Common myeloid progenitor, CD34-positive (primary cell): ENCODE measurements at regions not wholly inside any gene's neighbourhood (a gene's known extent, or its start where the extent isn't known, plus 50 kb on each side); places are given as distances from the start of the nearest gene placed in this dataset.
"Not testable (repeated sequence)": the region's sequence is repeated elsewhere in the genome, so short reads cannot be mapped to it uniquely, and the experiment has no call there.

Experiments
- CTCF ChIA-PET: fragments of 350-600 bp; sonication (Branson Sonifier 250); formaldehyde crosslinking; loops from one replicate; lab custom pipeline; 2021; ENCODE audit warnings: antibody characterized with exemption; lab: Charles Lee
- POLR2A ChIA-PET: fragments of 350-600 bp; sonication (Branson Sonifier 250); formaldehyde crosslinking; loops from one replicate; lab custom pipeline; 2021; ENCODE audit warnings: antibody characterized with exemption; lab: Charles Lee
- DNase-seq, 3 donors: peaks; one replicate each; pipeline versions ENCODE4 v3.0.0 to v3.0.0-alpha.2; 2013
- H3K27ac ChIP-seq, 2 experiments: 1 replicate in 1 of 2; 2 replicates in 1 of 2; pipeline ENCODE4 v1.7.0; 2013; ENCODE audit warnings: inconsistent platforms in 2 of 2, low read length in 2 of 2, mild to moderate bottlenecking in 2 of 2, low read depth in 1 of 2, moderate library complexity in 1 of 2; ENCODE audit not compliant: severe bottlenecking in 2 of 2, insufficient read depth in 1 of 2, poor library complexity in 1 of 2
- H3K27me3 ChIP-seq, 5 experiments: replicated peaks in 2 of 5; 1 replicate in 3 of 5; 2 replicates in 2 of 5; pipeline versions ENCODE4 v1.6.1 to v1.7.0; 2013; ENCODE audit warnings: low read length in 4 of 5, mild to moderate bottlenecking in 2 of 5, moderate library complexity in 2 of 5, inconsistent platforms in 1 of 5; ENCODE audit not compliant: insufficient read depth in 5 of 5, control insufficient read depth in 4 of 5
- H3K36me3 ChIP-seq, 4 experiments: 1 replicate in 2 of 4; 2 replicates in 2 of 4; pipeline versions ENCODE4 v1.6.1 to v1.7.0; 2013; ENCODE audit warnings: low read length in 3 of 4, control low read depth in 1 of 4, mild to moderate bottlenecking in 1 of 4; ENCODE audit not compliant: control insufficient read depth in 4 of 4, insufficient read depth in 4 of 4
- H3K4me1 ChIP-seq, 4 experiments: 1 replicate in 3 of 4; 2 replicates in 1 of 4; pipeline versions ENCODE4 v1.6.1 to v1.7.1; 2013; ENCODE audit warnings: low read length in 3 of 4, mild to moderate bottlenecking in 3 of 4, control low read depth in 1 of 4, inconsistent platforms in 1 of 4, moderate library complexity in 1 of 4; ENCODE audit not compliant: control insufficient read depth in 4 of 4, insufficient read depth in 4 of 4; ENCODE audit errors: control extremely low read depth in 1 of 4
- H3K4me3 ChIP-seq, 7 experiments: 1 replicate in 4 of 7; 2 replicates in 3 of 7; pipeline versions ENCODE4 v1.5.1 to v1.7.0; 2013; ENCODE audit warnings: mild to moderate bottlenecking in 7 of 7, low read length in 6 of 7, moderate library complexity in 6 of 7, inconsistent platforms in 2 of 7, low read depth in 2 of 7, control low read depth in 1 of 7; ENCODE audit not compliant: insufficient read depth in 4 of 7, control insufficient read depth in 1 of 7; ENCODE audit errors: extremely low read depth in 1 of 7
- H3K9me3 ChIP-seq, 5 experiments: 1 replicate in 4 of 5; 2 replicates in 1 of 5; pipeline versions ENCODE4 v1.6.1 to v1.7.1; 2013; ENCODE audit warnings: low read length in 4 of 5, mild to moderate bottlenecking in 2 of 5, inconsistent platforms in 1 of 5, low read depth in 1 of 5, moderate library complexity in 1 of 5; ENCODE audit not compliant: control insufficient read depth in 4 of 5, insufficient read depth in 2 of 5; ENCODE audit errors: control extremely low read depth in 1 of 5
- WGBS: methylation state at CpG from one replicate; pipeline ENCODE4 v1.1.5; 2013; ENCODE audit not compliant: insufficient coverage; 5-methylcytosine and 5-hydroxymethylcytosine counted together

GRCh38 chr6:6091608-6092002 lies 84.9 kb upstream of the NRN1 start:
- CTCF ChIA-PET: no interaction called here
- no peaks in the 10 kb centered on the region for H3K4me1 ChIP-seq
- H3K4me3 ChIP-seq: no peak overlapping the region
- H3K27me3 ChIP-seq: peaks cover 0 to 3% (median 2%) of the 10 kb centered on the region in 5 experiments
- H3K27ac ChIP-seq: no peak overlapping the region
- POLR2A ChIA-PET: no interaction called here
- no peak for DNase-seq
- no CpG with 5 or more reads among the region's 2 CpGs for WGBS
- no peaks in the 10 kb centered on the region for H3K36me3 ChIP-seq
- H3K9me3 ChIP-seq: peaks cover 0 to 2% (median 0%) of the 10 kb centered on the region in 5 experiments

- WGBS: 100% methylated on average over 5 of the region's 5 CpGs
- Histone ChIP-seq H3K27ac (no peak overlapping the region), H3K9me3 (peaks cover 0 to 2% (median 0%) of the 10 kb centered on the region in 5 experiments), H3K4me1 (no peaks in the 10 kb centered on the region), H3K4me3 (no peak overlapping the region), H3K36me3 (no peaks in the 10 kb centered on the region), H3K27me3 (peaks cover 0 to 3% (median 2%) of the 10 kb centered on the region in 5 experiments)
- ChIA-PET CTCF (no interaction called here), POLR2A (no interaction called here)
- no peak for DNase-seq
Observed at GRCh38 chr6:6090861-6091607, 84.3 kb upstream of the NRN1 start.

GRCh38 chr6:6085928-6086668 lies 79.4 kb upstream of the NRN1 start:
- CTCF ChIA-PET: interaction anchor here (0.9 kb wide), 1 partner anchor 29 kb away, joined by 3 read pairs; no protein-coding TSS in a partner anchor
- no peak for DNase-seq
- POLR2A ChIA-PET: no interaction called here

GRCh38 chr6:6080975-6081374 lies 74.2 kb upstream of the NRN1 start:
- H3K27ac ChIP-seq: no peak overlapping the region
- no peaks in the 10 kb centered on the region for H3K4me1 ChIP-seq
- peaks cover 0 to 4% (median 2%) of the 10 kb centered on the region in 5 experiments for H3K27me3 ChIP-seq
- ChIA-PET CTCF (no interaction called here), POLR2A (no interaction called here)
- no peak overlapping the region for H3K4me3 ChIP-seq
- 96% methylated on average over 3 of the region's 4 CpGs for WGBS
- peaks cover 0 to 13% (median 0%) of the 10 kb centered on the region in 5 experiments for H3K9me3 ChIP-seq
- H3K36me3 ChIP-seq: no peaks in the 10 kb centered on the region
- peak in 1 of 3 donors; percentile 6 for DNase-seq

More at GRCh38 chr6:6085928-6086668, 79.4 kb upstream of the NRN1 start:
- no peak overlapping the region for H3K27ac ChIP-seq
- H3K4me3 ChIP-seq: no peak overlapping the region
- no CpG with 5 or more reads among the region's 4 CpGs for WGBS
- no peaks in the 10 kb centered on the region for H3K4me1 ChIP-seq
- peaks cover 0 to 15% (median 0%) of the 10 kb centered on the region in 5 experiments for H3K9me3 ChIP-seq
- H3K27me3 ChIP-seq: peaks cover 0 to 3% (median 2%) of the 10 kb centered on the region in 5 experiments
- H3K36me3 ChIP-seq: no peaks in the 10 kb centered on the region

GRCh38 chr6:6074190-6074589 lies 67.5 kb upstream of the NRN1 start:
- no peak overlapping the region for H3K4me3 ChIP-seq
- ChIA-PET POLR2A (no interaction called here), CTCF (interaction anchor here (1.2 kb wide), 1 partner anchor 473 kb away, joined by 3 read pairs; no protein-coding TSS in a partner anchor)
- no peaks in the 10 kb centered on the region for H3K36me3 ChIP-seq
- DNase-seq: no peak
- peaks cover 0 to 2% (median 0%) of the 10 kb centered on the region in 5 experiments for H3K27me3 ChIP-seq
- H3K27ac ChIP-seq: no peak overlapping the region
- H3K4me1 ChIP-seq: no peaks in the 10 kb centered on the region
- peaks cover 0 to 3% (median 0%) of the 10 kb centered on the region in 5 experiments for H3K9me3 ChIP-seq

- DNase-seq, H3K27me3 ChIP-seq, H3K36me3 ChIP-seq, H3K4me1 ChIP-seq, H3K27ac ChIP-seq, CTCF ChIA-PET, H3K4me3 ChIP-seq, POLR2A ChIA-PET: not testable (repeated sequence)
- peaks cover 0 to 11% (median 4%) of the 10 kb centered on the region in 5 experiments for H3K9me3 ChIP-seq
- 100% methylated on average over 5 of the region's 5 CpGs for whole genome bisulfite sequencing
Observed at GRCh38 chr6:6068157-6068556, 61.4 kb upstream of the NRN1 start.

DNA sequence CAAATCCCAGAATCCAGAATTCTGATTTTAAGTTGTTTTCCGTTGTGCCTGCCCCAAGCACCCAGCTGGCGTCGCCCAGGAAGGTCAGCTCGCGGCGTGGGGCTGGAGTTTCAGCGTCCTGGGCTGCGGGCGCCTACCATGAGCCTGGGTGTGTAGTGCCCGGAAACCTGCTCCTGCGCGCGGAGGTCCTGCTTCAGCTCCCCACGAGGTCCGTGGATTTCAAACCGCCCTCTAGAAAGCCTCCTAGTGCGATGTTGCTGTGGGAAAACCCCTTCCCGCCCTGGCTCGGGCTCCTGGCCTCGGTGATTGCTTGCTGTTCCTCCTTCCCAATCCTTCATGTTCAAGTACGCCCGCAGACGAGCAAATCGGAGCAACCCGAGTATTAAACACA lies 51.3 kb upstream of the NRN1 start:
- peaks cover 0 to 6% (median 0%) of the 10 kb centered on the region in 5 experiments for H3K9me3 ChIP-seq
- ChIA-PET CTCF (interaction anchor here (0.8 to 6.0 kb wide), 7 partner anchors 28 to 569 kb away, joined by 3 to 48 read pairs (median 3); no protein-coding TSS in a partner anchor), POLR2A (no interaction called here)
- no peaks in the 10 kb centered on the region for H3K36me3 ChIP-seq
- peaks cover 0 to 32% (median 5%) of the 10 kb centered on the region in 5 experiments for H3K27me3 ChIP-seq
- WGBS: 79% methylated on average over 25 of the region's 25 CpGs
- H3K4me3 ChIP-seq: no peak overlapping the region
- DNase-seq: no peak
- H3K27ac ChIP-seq: no peak overlapping the region
- H3K4me1 ChIP-seq: no peaks in the 10 kb centered on the region
